ENCODE measurements at regions not wholly inside any gene's neighbourhood (a gene's known extent, or its start where the extent isn't known, plus 50 kb on each side); places are given as distances from the start of the nearest gene placed in this dataset.

- H3K36me3 ChIP-seq: no peaks in the 10 kb centered on the region
- H3K27ac ChIP-seq: no peak overlapping the region
- no peaks in the 10 kb centered on the region for H3K4me1 ChIP-seq
- 71 to 85% methylated on average over 2 of the region's 2 CpGs for WGBS, 2 donors
- H3K4me3 ChIP-seq: no peak overlapping the region
- peaks cover 0 to 53% (median 2%) of the 10 kb centered on the region in 4 donors for H3K9me3 ChIP-seq
- no peaks in the 10 kb centered on the region for H3K27me3 ChIP-seq
- TF ChIP-seq EP300 (IDR thresholded peaks at IDR 0.05) (no peak), POLR2A (IDR thresholded peaks at IDR 0.05) (no peak)
- TF ChIP-seq, protein P1, sequence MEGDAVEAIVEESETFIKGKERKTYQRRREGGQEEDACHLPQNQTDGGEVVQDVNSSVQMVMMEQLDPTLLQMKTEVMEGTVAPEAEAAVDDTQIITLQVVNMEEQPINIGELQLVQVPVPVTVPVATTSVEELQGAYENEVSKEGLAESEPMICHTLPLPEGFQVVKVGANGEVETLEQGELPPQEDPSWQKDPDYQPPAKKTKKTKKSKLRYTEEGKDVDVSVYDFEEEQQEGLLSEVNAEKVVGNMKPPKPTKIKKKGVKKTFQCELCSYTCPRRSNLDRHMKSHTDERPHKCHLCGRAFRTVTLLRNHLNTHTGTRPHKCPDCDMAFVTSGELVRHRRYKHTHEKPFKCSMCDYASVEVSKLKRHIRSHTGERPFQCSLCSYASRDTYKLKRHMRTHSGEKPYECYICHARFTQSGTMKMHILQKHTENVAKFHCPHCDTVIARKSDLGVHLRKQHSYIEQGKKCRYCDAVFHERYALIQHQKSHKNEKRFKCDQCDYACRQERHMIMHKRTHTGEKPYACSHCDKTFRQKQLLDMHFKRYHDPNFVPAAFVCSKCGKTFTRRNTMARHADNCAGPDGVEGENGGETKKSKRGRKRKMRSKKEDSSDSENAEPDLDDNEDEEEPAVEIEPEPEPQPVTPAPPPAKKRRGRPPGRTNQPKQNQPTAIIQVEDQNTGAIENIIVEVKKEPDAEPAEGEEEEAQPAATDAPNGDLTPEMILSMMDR (IDR thresholded peaks at IDR 0.05): no peak
- no peak for DNase-seq (ENCODE audit: low spot score in 2 of 2)
These were observed 66.8 kb upstream of the ALDH1A3 start for GRCh38 chr15:100812802-100813201.

DNA sequence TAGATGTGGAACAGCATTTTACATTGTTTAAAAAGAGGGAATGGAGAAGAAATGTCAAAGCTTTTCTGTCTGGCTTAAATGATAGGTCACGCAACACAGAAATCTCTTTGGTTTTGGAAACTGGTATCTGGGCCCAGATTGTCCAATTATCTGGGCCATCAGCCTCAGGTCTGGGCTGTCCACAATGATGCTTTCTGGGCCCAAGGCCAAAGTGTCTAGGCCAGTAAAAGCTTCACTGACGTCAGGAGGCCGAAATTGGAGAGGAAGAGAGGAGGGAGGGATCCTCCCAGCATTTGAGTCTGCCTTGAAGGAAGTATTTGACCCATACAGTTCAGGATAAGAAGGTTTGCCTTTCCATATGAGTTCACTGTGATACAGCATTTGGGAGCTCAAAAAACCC, 60.7 kb upstream of the ALDH1A3 start:
- Histone ChIP-seq H3K36me3 (no peaks in the 10 kb centered on the region), H3K27me3 (no peaks in the 10 kb centered on the region), H3K4me3 (no peak overlapping the region), H3K9me3 (peaks cover 0 to 40% (median 4%) of the 10 kb centered on the region in 4 donors), H3K4me1 (no peaks in the 10 kb centered on the region), H3K27ac (no peak overlapping the region)
- TF ChIP-seq POLR2A (IDR thresholded peaks at IDR 0.05) (no peak), EP300 (IDR thresholded peaks at IDR 0.05) (no peak)
- TF ChIP-seq, protein P1 (IDR thresholded peaks at IDR 0.05): no peak
- DNase-seq (ENCODE audit: low spot score in 2 of 2): no peak
- 28 to 41% methylated on average over 3 of the region's 3 CpGs for WGBS, 2 donors

GRCh38 chr15:100820528-100820927, 59.1 kb upstream of the ALDH1A3 start:
- no peak overlapping the region for H3K4me3 ChIP-seq
- no peaks in the 10 kb centered on the region for H3K36me3 ChIP-seq
- no peak overlapping the region for H3K27ac ChIP-seq
- DNase-seq (ENCODE audit: low spot score in 2 of 2): no peak
- 49 to 58% methylated on average over 4 of the region's 4 CpGs for WGBS, 2 donors
- H3K27me3 ChIP-seq: no peaks in the 10 kb centered on the region
- peaks cover 0 to 25% (median 3%) of the 10 kb centered on the region in 4 donors for H3K9me3 ChIP-seq
- TF ChIP-seq POLR2A (IDR thresholded peaks at IDR 0.05) (no peak), EP300 (IDR thresholded peaks at IDR 0.05) (no peak)
- TF ChIP-seq, protein P1 (IDR thresholded peaks at IDR 0.05): no peak
- H3K4me1 ChIP-seq: no peaks in the 10 kb centered on the region

GRCh38 chr15:100821327-100821726, 58.3 kb upstream of the ALDH1A3 start:
- no peak for TF ChIP-seq POLR2A (IDR thresholded peaks at IDR 0.05)
- TF ChIP-seq, protein P1 (IDR thresholded peaks at IDR 0.05): no peak
- TF ChIP-seq EP300 (IDR thresholded peaks at IDR 0.05): no peak
- no peak for DNase-seq (ENCODE audit: low spot score in 2 of 2)
- Histone ChIP-seq H3K36me3 (no peaks in the 10 kb centered on the region), H3K27me3 (no peaks in the 10 kb centered on the region), H3K4me1 (no peaks in the 10 kb centered on the region), H3K4me3 (no peak overlapping the region), H3K9me3 (peaks cover 0 to 17% (median 2%) of the 10 kb centered on the region in 4 donors), H3K27ac (no peak overlapping the region)

DNA sequence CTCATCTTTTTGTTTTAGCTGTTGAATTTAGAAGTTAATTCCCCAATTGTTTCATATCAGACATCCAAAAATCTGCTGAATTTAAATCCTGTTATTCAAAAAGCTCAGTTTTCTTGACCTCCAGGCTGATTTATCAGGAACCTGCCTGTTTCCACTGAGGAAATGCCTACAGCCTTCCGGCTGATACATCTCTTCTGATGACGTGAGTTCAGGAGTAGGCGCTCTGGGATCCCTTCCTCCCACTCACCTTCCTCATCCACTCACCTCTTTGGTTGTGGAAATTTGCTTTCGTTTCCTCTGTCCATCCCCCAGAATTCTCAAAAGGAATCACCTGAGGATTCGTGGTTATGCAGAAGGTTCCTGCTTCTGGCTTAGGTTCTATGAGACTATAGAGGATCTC, 55.4 kb upstream of the ALDH1A3 start:
- no peak overlapping the region for H3K27ac ChIP-seq
- no peaks in the 10 kb centered on the region for H3K27me3 ChIP-seq
- H3K9me3 ChIP-seq: peaks cover 0 to 21% (median 2%) of the 10 kb centered on the region in 4 donors
- DNase-seq (ENCODE audit: low spot score in 2 of 2): no peak
- 67 to 68% methylated on average over 5 of the region's 5 CpGs for WGBS, 2 donors
- no peak overlapping the region for H3K4me3 ChIP-seq
- H3K4me1 ChIP-seq: no peaks in the 10 kb centered on the region
- H3K36me3 ChIP-seq: no peaks in the 10 kb centered on the region
- TF ChIP-seq POLR2A (IDR thresholded peaks at IDR 0.05): no peak
- TF ChIP-seq EP300 (IDR thresholded peaks at IDR 0.05): no peak
- TF ChIP-seq, protein P1 (IDR thresholded peaks at IDR 0.05): no peak
